ENCODE measurements at regions not wholly inside any gene's neighbourhood (a gene's known extent, or its start where the extent isn't known, plus 50 kb on each side); places are given as distances from the start of the nearest gene placed in this dataset.

DNA sequence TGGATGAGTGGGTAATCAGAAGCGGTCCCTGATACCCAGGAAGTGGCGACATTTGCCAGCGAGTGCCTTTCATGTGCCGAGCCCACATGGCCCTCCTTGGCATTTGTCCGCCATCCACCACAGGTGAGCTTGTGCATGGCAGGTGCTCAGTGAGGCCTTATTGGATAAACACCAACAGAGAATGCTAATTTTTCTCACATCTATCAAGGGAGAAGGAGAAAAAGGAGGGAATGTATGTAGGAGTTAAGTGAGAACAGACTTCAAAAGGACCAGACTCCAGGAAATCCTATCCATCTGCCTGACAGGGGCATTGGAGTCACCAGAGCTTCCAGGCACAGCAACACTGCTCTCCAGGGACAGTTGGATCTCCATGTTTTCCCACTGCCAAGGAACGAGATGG, 143.5 kb upstream of the ZMIZ1 start:
- TF ChIP-seq JUND (IDR thresholded peaks at IDR 0.05), result no peak
- TF ChIP-seq, protein P1, sequence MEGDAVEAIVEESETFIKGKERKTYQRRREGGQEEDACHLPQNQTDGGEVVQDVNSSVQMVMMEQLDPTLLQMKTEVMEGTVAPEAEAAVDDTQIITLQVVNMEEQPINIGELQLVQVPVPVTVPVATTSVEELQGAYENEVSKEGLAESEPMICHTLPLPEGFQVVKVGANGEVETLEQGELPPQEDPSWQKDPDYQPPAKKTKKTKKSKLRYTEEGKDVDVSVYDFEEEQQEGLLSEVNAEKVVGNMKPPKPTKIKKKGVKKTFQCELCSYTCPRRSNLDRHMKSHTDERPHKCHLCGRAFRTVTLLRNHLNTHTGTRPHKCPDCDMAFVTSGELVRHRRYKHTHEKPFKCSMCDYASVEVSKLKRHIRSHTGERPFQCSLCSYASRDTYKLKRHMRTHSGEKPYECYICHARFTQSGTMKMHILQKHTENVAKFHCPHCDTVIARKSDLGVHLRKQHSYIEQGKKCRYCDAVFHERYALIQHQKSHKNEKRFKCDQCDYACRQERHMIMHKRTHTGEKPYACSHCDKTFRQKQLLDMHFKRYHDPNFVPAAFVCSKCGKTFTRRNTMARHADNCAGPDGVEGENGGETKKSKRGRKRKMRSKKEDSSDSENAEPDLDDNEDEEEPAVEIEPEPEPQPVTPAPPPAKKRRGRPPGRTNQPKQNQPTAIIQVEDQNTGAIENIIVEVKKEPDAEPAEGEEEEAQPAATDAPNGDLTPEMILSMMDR (IDR thresholded peaks at IDR 0.05), result no peak
